HepG2 (cell line): ENCODE measurements at regions not wholly inside any gene's neighbourhood (a gene's known extent, or its start where the extent isn't known, plus 50 kb on each side); places are given as distances from the start of the nearest gene placed in this dataset.

Source experiments
- ATAC-seq: fragments of 200-7000 bp; cut with Tn5 transposase; 3 replicates; pipeline ENCODE4 v1.9.1; 2020; ENCODE audit warnings: mild to moderate bottlenecking, moderate library complexity
- BruUV-seq: library from RNA; stranded (reverse); fragments of 400-500 nt; replicated peaks from 2 replicates; lab custom pipeline; 2021; lab: Mats Ljungman, UMichigan
- CTCF ChIA-PET: fragments of 300-600 bp; formaldehyde crosslinking; extraction: SDS; loops from one replicate; lab custom pipeline; 2021; ENCODE audit warnings: low total read pairs, inconsistent platforms, low intra/inter-chr PET ratio; lab: Yijun Ruan, JAX
- POLR2A ChIA-PET: fragments of 350-600 bp; sonication (Branson Sonifier 250); formaldehyde crosslinking; loops from one replicate; lab custom pipeline; 2020; ENCODE audit warnings: antibody characterized with exemption, inconsistent platforms; lab: Yijun Ruan, JAX
- DNase-seq: peaks from one replicate; pipeline ENCODE4 v3.0.0-alpha.2; 2015; ENCODE audit warnings: low spot score
- FAIRE-seq: peaks from 3 replicates; lab custom pipeline; 2011; peaks lifted over from hg19 to GRCh38; lab: Jason Lieb, UNC
- H2AFZ ChIP-seq: one replicate; pipeline ENCODE4 v1.6.1; 2011; ENCODE audit warnings: low read length, inconsistent platforms
- H3K27ac ChIP-seq: fragments of 300-600 bp; 3 replicates; pipeline ENCODE4 v1.8.0; 2011; ENCODE audit warnings: mixed run types, mild to moderate bottlenecking, mixed read lengths, low read length, inconsistent platforms; ENCODE audit not compliant: insufficient read depth; ENCODE audit errors: extremely low read length
- H3K27me3 ChIP-seq, 2 experiments: fragments of 200-600 bp in 1 of 2; 2 replicates in 1 of 2; 3 replicates in 1 of 2; pipeline versions ENCODE4 v1.6.0 to v1.8.0; 2011; ENCODE audit warnings: low read length in 2 of 2, mild to moderate bottlenecking in 2 of 2, moderate library complexity in 2 of 2, inconsistent platforms in 1 of 2; ENCODE audit not compliant: insufficient read depth in 2 of 2, control insufficient read depth in 1 of 2
- H3K36me3 ChIP-seq, 2 experiments: fragments of 200-600 bp in 1 of 2; replicated peaks in 1 of 2; 2 replicates in 1 of 2; 3 replicates in 1 of 2; pipeline versions ENCODE4 v1.5.1 to v1.8.0; 2011; ENCODE audit warnings: low read length in 2 of 2, inconsistent platforms in 1 of 2; ENCODE audit not compliant: insufficient read depth in 2 of 2, control insufficient read depth in 1 of 2
- H3K4me1 ChIP-seq: 2 replicates; pipeline ENCODE4 v1.5.1; 2012; ENCODE audit warnings: low read length, inconsistent platforms; ENCODE audit not compliant: insufficient read depth
- H3K4me2 ChIP-seq: 2 replicates; pipeline ENCODE4 v1.6.0; 2011; ENCODE audit warnings: low read depth, low read length, inconsistent platforms
- H3K4me3 ChIP-seq, 3 experiments: fragments of 200-600 bp in 1 of 3; sonication (generic), shearing (Covaris generic) in 1 of 3; replicated peaks in 1 of 3; 2 replicates each; pipeline ENCODE4 v1.5.1; 2011 to 2016; ENCODE audit warnings: low read length in 3 of 3, inconsistent platforms in 2 of 3, low read depth in 2 of 3, mild to moderate bottlenecking in 2 of 3, control low read depth in 1 of 3, mixed read lengths in 1 of 3; ENCODE audit not compliant: insufficient read depth in 1 of 3
- H3K79me2 ChIP-seq: one replicate; pipeline ENCODE4 v1.6.1; 2011; ENCODE audit warnings: low read length, inconsistent platforms; ENCODE audit not compliant: insufficient read depth
- H3K9ac ChIP-seq: 2 replicates; pipeline ENCODE4 v1.6.0; 2011; ENCODE audit warnings: mild to moderate bottlenecking, low read depth, low read length, inconsistent platforms; ENCODE audit not compliant: insufficient read depth
- H3K9me3 ChIP-seq: 2 replicates; pipeline ENCODE4 v1.5.1; 2012; ENCODE audit warnings: mild to moderate bottlenecking, low read length
- H4K20me1 ChIP-seq: 2 replicates; pipeline ENCODE4 v1.6.0; 2011; ENCODE audit warnings: inconsistent platforms, mild to moderate bottlenecking, low read length, moderate library complexity; ENCODE audit not compliant: insufficient read depth
- CAMTA2 ChIP-seq: sonication (generic); formaldehyde crosslinking; IDR thresholded peaks from 2 replicates; pipeline ENCODE4 v1.4.0; 2020; ENCODE audit warnings: mild to moderate bottlenecking, missing genetic modification reagents, borderline replicate concordance
- DMAP1 ChIP-seq: IDR thresholded peaks from 2 replicates; pipeline ENCODE4 v1.6.1; 2016
- FOSL2 ChIP-seq: sonication (generic); formaldehyde crosslinking; IDR thresholded peaks from 2 replicates; pipeline ENCODE4 v1.4.0; 2020; ENCODE audit warnings: missing genetic modification reagents
- HNF4A ChIP-seq: sonication (generic); formaldehyde crosslinking; IDR thresholded peaks from 2 replicates; pipeline ENCODE4 v1.4.0; 2020; ENCODE audit warnings: missing genetic modification reagents
- HNF4G ChIP-seq, 2 experiments: sonication (generic) in 1 of 2; formaldehyde crosslinking in 1 of 2; IDR thresholded peaks; 2 replicates each; pipeline versions ENCODE4 v1.4.0 to v1.6.1; 2011 to 2020; ENCODE audit warnings: borderline replicate concordance in 2 of 2, low read depth in 2 of 2, mild to moderate bottlenecking in 2 of 2, low read length in 1 of 2, missing genetic modification reagents in 1 of 2, moderate library complexity in 1 of 2
- JDP2 ChIP-seq: sonication (generic); formaldehyde crosslinking; IDR thresholded peaks from 2 replicates; pipeline ENCODE4 v1.8.1; 2022; ENCODE audit warnings: missing genetic modification reagents, borderline replicate concordance
- KLF9 ChIP-seq: IDR thresholded peaks from 2 replicates; pipeline ENCODE4 v1.6.1; 2016; ENCODE audit warnings: low read depth
- MEIS2 ChIP-seq: sonication (generic); formaldehyde crosslinking; IDR thresholded peaks from 2 replicates; pipeline ENCODE4 v1.9.0; 2021; ENCODE audit warnings: mild to moderate bottlenecking, missing genetic modification reagents
- SAP130 ChIP-seq: IDR thresholded peaks from 2 replicates; pipeline ENCODE4 v1.6.1; 2016; ENCODE audit warnings: low read depth
- SRSF1 ChIP-seq: fragments of 200-400 bp; formaldehyde crosslinking; optimal IDR thresholded peaks from 2 replicates; pipeline ENCODE3; 2017; ENCODE audit warnings: mild to moderate bottlenecking, low read depth, low read length, moderate library complexity
- ZBTB7B ChIP-seq: sonication (generic); formaldehyde crosslinking; IDR thresholded peaks from 2 replicates; pipeline ENCODE4 v1.4.0; 2020; ENCODE audit warnings: missing genetic modification reagents
- ZNF17 ChIP-seq: sonication (generic); formaldehyde crosslinking; IDR thresholded peaks from 2 replicates; pipeline ENCODE4 v1.5.0; 2020; ENCODE audit warnings: mild to moderate bottlenecking, missing genetic modification reagents
- ZNF292 ChIP-seq: sonication (generic); formaldehyde crosslinking; IDR thresholded peaks from 2 replicates; pipeline ENCODE4 v1.8.1; 2022; ENCODE audit warnings: mild to moderate bottlenecking, low read depth, missing genetic modification reagents, borderline replicate concordance
- ZNF326 ChIP-seq: sonication (generic); formaldehyde crosslinking; IDR thresholded peaks from 2 replicates; pipeline ENCODE4 v1.4.0; 2020; ENCODE audit warnings: missing genetic modification reagents, borderline replicate concordance
- ZNF337 ChIP-seq: sonication (generic); formaldehyde crosslinking; IDR thresholded peaks from 2 replicates; pipeline ENCODE4 v1.5.1; 2020; ENCODE audit warnings: missing genetic modification reagents, low read depth, mild to moderate bottlenecking, borderline replicate concordance
- ZNF614 ChIP-seq: IDR thresholded peaks from 2 replicates; pipeline ENCODE4 v1.6.1; 2018; ENCODE audit warnings: missing biosample characterization, missing genetic modification reagents, inconsistent platforms, borderline replicate concordance
- ZNF709 ChIP-seq: sonication (generic); formaldehyde crosslinking; IDR thresholded peaks from 2 replicates; pipeline ENCODE4 v1.5.0; 2020; ENCODE audit warnings: mild to moderate bottlenecking, missing genetic modification reagents
- WGBS: methylation state at CpG from one replicate; pipeline ENCODE4 v1.1.6; 2017; ENCODE audit warnings: low lambda C conversion rate; 5-methylcytosine and 5-hydroxymethylcytosine counted together
- in situ Hi-C: cut with HindIII; loops from 2 replicates; pipeline ENCODE4 v1.10.0; 2017; ENCODE audit warnings: low pct_unique_long_range_greater_than_20kb; ENCODE audit not compliant: extremely low pct_ligation_motif_present
- intact Hi-C: fragments of 100-400 bp; cut with micrococcal nuclease; formaldehyde crosslinking; loops from one replicate; pipeline ENCODE4 v1.10.0; 2022; ENCODE audit not compliant: unreplicated experiment
- TF ChIP-seq, protein P1 (sequence below): sonication (generic); formaldehyde crosslinking; IDR thresholded peaks from 2 replicates; pipeline ENCODE4 v1.4.0; 2020; ENCODE audit warnings: missing genetic modification reagents
- TF ChIP-seq, protein P2 (sequence below): sonication (generic); formaldehyde crosslinking; conservative IDR thresholded peaks from 2 replicates; pipeline ENCODE4 v1.4.0; 2020; ENCODE audit warnings: mild to moderate bottlenecking, missing genetic modification reagents, moderate library complexity

DNA sequence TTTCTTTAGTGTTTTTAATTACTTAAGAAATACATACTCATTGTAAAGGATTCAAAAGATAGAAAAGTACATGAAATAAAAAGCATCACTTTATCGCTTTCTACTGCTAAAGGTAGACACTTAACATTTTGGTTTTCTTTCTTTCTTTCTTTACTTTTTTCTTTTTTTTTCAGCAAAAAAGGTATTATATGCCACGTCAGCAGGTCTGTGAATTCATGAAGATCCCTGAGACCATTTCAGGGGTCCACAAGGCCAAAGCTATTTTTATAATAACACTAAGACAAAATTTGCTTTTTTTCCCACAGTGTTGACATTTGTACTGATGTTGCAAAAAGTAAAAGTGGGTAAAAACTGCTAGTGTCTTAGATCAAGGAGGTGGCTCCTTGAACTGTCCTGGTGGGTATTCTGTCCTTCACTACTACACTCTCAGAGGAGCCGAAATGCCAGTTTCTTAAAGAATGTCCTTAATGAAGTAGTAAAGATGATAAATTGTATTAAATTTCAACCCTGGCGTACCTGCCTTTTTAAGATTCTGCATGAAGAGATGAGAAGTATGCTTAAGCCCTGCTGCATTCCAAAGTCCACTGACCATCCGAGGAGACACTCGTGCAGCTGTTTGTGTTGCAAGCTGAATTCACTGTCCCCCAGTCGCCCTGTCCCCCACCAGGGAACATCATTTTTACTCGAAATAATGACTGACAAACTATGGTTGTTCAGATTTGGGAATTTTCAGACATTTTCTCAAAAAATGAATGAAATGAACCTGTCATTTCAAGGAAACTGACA, 106.7 kb upstream of the PIAS1 start:
- Histone ChIP-seq H3K4me3 (peak overlapping the region; percentile 69 to 79 (median 79)), H3K4me2 (peak overlapping the region; percentile 93), H2AFZ (no peak overlapping the region), H3K9ac (peak overlapping the region; percentile 95), H4K20me1 (no peaks in the 10 kb centered on the region), H3K36me3 (no peaks in the 10 kb centered on the region), H3K9me3 (no peaks in the 10 kb centered on the region), H3K27ac (peak overlapping the region; percentile 98), H3K4me1 (peaks cover 56% of the 10 kb centered on the region), H3K79me2 (peaks cover 22% of the 10 kb centered on the region), H3K27me3 (no peaks in the 10 kb centered on the region; a peak in 1 of 5 replicates)
- peak; percentile 52 for FAIRE-seq
- in situ Hi-C loops = loop anchor here (5.0 kb wide), 1 partner anchor 85 kb away; no protein-coding TSS in a partner anchor
- POLR2A ChIA-PET = interaction anchor here (0.6 to 3.7 kb wide), 12 partner anchors 10 to 873 kb away, joined by 3 to 63 read pairs (median 6); partner anchors contain the start of genes ANP32A and PIAS1
- 3% methylated on average over 8 of the region's 8 CpGs for WGBS
- peak; percentile 37 for DNase-seq
- CTCF ChIA-PET = no interaction called here
- no TSS peak for BruUV-seq
- no peak for ATAC-seq
- intact Hi-C loops = loop anchor here (2.0 to 5.0 kb wide), 3 partner anchors 33 to 110 kb away; no protein-coding TSS in a partner anchor
- TF ChIP-seq KLF9 (CRISPR knock-in tag) (no peak), ZNF292 (CRISPR knock-in tag) (peak; percentile 57; the same call in 1 of the 2 replicates), CAMTA2 (CRISPR knock-in tag) (no peak), MEIS2 (CRISPR knock-in tag) (no peak), ZNF614 (no peak), ZBTB7B (CRISPR knock-in tag) (no peak), HNF4A (CRISPR knock-in tag) (peak; percentile 87), HNF4G (IDR thresholded peaks at IDR 0.05; ENCODE audit: borderline replicate concordance, low read depth, low read length) (peak; percentile 69), HNF4G (CRISPR knock-in tag; IDR thresholded peaks at IDR 0.05; ENCODE audit: borderline replicate concordance, low read depth) (peak; percentile 61; the same call in 1 of the 2 replicates), SAP130 (CRISPR knock-in tag) (peak; percentile 40; the same call in 1 of the 2 replicates), ZNF709 (CRISPR knock-in tag) (no peak), JDP2 (CRISPR knock-in tag) (no peak), ZNF17 (CRISPR knock-in tag) (no peak), FOSL2 (no peak), SRSF1 (no peak), DMAP1 (no peak), ZNF326 (no peak), ZNF337 (CRISPR knock-in tag) (no peak)
- TF ChIP-seq, protein P1, sequence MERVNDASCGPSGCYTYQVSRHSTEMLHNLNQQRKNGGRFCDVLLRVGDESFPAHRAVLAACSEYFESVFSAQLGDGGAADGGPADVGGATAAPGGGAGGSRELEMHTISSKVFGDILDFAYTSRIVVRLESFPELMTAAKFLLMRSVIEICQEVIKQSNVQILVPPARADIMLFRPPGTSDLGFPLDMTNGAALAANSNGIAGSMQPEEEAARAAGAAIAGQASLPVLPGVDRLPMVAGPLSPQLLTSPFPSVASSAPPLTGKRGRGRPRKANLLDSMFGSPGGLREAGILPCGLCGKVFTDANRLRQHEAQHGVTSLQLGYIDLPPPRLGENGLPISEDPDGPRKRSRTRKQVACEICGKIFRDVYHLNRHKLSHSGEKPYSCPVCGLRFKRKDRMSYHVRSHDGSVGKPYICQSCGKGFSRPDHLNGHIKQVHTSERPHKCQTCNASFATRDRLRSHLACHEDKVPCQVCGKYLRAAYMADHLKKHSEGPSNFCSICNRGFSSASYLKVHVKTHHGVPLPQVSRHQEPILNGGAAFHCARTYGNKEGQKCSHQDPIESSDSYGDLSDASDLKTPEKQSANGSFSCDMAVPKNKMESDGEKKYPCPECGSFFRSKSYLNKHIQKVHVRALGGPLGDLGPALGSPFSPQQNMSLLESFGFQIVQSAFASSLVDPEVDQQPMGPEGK (CRISPR knock-in tag) = peak; percentile 85
- TF ChIP-seq, protein P2, sequence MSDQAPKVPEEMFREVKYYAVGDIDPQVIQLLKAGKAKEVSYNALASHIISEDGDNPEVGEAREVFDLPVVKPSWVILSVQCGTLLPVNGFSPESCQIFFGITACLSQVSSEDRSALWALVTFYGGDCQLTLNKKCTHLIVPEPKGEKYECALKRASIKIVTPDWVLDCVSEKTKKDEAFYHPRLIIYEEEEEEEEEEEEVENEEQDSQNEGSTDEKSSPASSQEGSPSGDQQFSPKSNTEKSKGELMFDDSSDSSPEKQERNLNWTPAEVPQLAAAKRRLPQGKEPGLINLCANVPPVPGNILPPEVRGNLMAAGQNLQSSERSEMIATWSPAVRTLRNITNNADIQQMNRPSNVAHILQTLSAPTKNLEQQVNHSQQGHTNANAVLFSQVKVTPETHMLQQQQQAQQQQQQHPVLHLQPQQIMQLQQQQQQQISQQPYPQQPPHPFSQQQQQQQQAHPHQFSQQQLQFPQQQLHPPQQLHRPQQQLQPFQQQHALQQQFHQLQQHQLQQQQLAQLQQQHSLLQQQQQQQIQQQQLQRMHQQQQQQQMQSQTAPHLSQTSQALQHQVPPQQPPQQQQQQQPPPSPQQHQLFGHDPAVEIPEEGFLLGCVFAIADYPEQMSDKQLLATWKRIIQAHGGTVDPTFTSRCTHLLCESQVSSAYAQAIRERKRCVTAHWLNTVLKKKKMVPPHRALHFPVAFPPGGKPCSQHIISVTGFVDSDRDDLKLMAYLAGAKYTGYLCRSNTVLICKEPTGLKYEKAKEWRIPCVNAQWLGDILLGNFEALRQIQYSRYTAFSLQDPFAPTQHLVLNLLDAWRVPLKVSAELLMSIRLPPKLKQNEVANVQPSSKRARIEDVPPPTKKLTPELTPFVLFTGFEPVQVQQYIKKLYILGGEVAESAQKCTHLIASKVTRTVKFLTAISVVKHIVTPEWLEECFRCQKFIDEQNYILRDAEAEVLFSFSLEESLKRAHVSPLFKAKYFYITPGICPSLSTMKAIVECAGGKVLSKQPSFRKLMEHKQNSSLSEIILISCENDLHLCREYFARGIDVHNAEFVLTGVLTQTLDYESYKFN (CRISPR knock-in tag) = peak; percentile 59
